ENCODE measurements at regions not wholly inside any gene's neighbourhood (a gene's known extent, or its start where the extent isn't known, plus 50 kb on each side); places are given as distances from the start of the nearest gene placed in this dataset.
"Not testable (repeated sequence)": the region's sequence is repeated elsewhere in the genome, so short reads cannot be mapped to it uniquely, and the experiment has no call there.

DNA sequence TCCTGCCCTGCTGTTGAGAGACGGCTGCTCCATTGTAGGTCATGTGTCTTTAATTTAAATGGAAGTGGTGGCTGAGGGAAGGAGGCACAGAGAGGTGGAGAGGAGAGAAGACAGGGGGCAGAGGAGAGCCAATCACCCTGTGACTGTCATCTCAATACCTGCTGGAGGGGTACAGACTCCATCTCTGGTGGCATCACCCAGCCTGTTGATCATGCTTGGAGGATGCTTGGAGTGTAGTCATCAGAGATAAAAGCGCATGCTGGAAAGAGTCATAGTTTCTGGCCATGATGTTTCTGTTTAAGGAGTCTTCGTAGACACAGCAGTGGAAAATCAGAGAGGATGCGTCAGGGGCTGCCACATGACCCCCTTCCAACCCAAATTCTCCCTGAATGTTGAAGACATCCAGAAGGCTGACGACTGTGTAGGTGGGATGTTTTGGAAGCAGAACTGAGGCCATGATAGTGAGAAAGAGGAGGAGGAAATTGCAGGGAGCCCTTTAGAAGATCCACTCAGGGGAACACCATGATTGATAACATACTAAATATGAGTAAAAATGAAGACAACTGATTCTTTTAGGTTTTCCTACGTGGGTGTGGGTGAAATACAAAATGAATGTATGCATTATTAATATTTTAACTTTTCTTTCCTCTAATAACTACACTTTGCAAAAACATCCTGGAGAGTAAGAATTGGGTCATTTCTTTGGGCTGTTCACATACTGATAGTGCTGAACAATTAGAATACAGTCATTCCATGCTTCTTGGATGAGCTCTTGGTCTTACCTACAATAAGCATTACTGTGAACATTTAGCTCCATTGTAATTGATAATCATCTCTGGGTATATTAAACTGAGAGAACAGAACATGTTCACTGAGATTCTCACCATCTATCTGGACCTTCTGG, 210.6 kb upstream of the ATP10A start:
- no peak for DNase-seq

GRCh38 chr15:26070095-26070532, 207.0 kb upstream of the ATP10A start:
- no peak for DNase-seq

GRCh38 chr15:26069231-26069641, 206.1 kb upstream of the ATP10A start:
- DNase-seq, result no peak

DNA sequence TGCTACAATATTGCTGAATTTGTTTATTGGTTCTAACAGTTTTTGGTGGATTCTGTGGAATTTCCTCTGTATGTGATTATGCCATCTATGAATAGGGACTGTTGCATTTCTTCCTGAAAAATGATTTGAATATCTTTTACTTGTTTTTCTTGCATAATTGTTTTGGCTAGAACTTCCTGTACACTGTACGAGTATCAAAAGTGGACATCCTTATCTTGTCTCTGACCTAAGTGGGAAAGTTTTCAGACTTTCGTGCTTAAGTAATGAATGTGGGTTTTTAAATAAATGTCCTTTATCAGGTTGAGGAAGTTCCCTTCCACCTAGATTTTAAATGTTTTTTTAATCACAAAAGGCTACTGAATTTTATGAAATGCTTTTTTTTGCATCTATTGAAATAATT, 203.8 kb upstream of the ATP10A start:
- no peak for DNase-seq

DNA sequence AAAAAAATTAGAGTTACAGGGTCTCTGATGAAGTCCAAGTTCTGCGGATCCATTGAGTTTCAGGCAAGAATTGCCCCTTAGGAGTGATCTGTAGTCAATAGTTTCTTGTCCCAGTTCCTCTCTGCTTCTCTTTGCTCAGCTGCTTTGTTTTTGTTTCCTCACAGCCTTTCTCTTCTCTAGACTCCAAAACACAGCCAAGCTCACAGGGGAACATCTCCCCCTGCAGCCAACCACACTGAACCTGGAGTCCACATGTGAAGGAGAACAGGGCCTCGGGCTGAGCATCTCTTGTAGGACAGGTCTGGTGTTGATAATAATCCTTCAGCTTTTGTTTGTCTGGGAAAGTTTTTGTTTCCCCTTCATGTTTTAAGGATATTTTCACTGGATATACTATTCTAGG, 202.6 kb upstream of the ATP10A start:
- DNase-seq, result no peak

GRCh38 chr15:26061248-26061647, 198.1 kb upstream of the ATP10A start:
- DNase-seq, result no peak

DNA sequence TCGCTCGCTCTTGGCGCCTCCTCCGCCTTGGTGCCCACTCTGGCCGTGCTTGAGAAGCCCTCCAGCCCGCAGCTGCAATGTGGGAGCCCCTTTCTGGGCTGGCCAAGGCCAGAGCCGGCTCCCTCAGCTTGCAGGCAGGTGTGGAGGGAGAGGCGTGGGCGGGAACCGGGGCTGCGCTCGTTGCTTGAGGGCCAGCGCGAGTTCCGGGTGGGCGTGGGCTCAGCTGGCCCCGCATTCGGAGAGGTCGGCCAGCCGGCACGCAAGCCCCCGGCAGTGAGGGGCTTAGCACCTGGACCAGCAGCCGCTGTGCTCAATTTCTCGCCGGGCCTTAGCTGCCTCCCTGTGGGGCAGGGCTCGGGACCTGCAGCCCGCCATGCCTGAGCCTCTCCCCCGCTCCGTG, 193.6 kb upstream of the ATP10A start:
- not testable (repeated sequence) for DNase-seq

- DNase-seq, result peak; percentile 79
These were observed 188.9 kb upstream of the ATP10A start for GRCh38 chr15:26051761-26052675.

DNA sequence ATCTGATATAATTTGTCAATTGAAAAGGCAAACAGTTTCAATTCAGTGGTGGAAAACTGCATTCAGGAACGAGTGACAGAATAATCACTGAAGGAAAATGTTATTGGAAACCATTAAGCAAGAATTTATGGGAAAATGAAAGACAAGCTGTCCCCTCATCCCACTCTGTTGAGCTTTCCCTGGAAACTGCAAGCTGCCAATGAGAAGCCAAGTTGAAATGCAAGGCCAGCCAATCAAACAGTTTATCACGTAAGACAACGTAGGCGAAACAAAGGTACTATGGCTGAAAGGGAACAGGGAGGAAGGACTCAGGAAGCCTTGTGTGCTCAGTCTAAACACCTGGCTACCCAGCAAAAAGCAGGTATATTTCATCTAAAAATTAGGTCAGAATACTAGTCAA, 187.9 kb upstream of the ATP10A start:
- DNase-seq, result no peak

GRCh38 chr15:26049900-26050657, 187.0 kb upstream of the ATP10A start:
- no peak for DNase-seq

DNA sequence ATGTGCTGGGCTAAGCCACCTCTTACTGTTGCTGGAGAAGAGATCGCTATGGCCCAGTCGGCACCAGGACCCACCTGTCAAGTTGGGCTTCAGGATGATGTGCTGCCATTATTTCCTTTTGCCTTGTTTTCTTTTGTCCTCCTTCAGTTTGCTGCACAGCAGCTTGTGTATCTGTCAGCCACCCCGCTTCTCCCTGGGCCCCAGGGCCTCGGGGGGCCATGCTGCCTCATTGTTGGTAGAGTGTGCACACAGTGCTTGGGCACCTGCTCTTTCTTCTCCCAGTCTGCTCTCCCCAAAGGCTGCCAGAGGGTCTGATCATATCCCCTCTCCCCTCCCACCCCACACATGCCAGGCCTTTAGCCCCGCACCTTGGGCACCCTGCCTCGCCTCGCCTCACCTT, 185.5 kb upstream of the ATP10A start:
- no peak for DNase-seq

- no peak for DNase-seq
These were observed 182.4 kb upstream of the ATP10A start for GRCh38 chr15:26045516-26045915.

DNA sequence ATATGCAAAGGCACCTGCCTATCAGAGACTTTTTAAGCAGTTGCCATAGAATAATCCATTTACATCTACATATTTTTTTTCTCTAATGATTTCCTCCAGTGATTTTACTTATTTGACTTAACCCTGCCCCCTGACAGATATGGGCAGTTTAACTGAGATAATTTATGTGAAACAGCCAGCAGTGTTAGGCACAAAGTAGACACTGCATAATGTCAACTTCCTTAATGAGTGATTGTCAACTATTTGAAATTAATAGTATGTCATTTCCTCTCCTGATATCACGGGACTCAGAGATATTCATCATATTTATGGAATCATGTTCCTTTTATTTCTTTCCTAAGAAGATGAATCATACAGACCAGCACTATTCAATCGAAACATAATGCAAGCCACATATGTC, 179.9 kb upstream of the ATP10A start:
- no peak for DNase-seq

GRCh38 chr15:26038693-26039092, 175.6 kb upstream of the ATP10A start:
- no peak for DNase-seq

DNA sequence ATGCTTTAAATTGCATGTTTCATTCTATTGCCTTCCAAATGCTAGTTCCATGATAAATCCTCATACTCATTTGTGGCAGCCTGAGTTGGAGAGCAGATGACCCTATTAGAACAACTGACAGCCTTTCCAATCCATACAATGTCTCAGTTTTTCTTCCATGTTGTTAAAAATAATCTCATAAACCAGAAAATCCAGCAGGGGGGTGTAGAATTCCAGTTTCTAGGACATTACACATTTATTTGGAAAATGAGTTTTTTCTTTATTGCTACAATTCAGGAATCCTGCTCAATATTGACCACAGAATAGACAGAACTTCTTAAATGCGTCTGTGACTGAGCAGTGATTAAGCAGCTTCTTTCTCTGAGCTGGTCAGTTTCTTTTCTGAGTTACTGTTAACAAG, 174.2 kb upstream of the ATP10A start:
- DNase-seq, result no peak

DNA sequence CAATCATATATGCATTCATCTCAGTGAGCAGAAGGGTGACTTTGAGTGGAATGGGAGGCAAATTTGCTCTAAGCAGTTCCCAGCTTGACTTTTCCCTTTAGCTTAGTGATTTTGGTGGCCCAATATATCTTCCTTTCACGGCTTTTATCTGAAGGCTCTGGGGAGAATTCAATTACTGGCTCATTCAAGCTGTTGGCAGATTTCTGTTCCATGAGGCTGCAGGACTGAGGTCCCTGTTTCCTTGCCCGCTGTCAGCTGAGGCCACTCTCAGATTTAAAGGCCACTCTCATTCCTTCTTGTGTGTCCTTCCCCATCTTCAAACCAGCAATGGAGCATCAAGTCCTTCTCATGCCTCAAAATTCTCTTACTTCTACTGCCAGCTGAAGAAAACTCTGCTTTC, 170.4 kb upstream of the ATP10A start:
- DNase-seq, result no peak

GRCh38 chr15:26032162-26032846, 169.2 kb upstream of the ATP10A start:
- no peak for DNase-seq

GRCh38 chr15:26029586-26029985, 166.5 kb upstream of the ATP10A start:
- not testable (repeated sequence) for DNase-seq

DNA sequence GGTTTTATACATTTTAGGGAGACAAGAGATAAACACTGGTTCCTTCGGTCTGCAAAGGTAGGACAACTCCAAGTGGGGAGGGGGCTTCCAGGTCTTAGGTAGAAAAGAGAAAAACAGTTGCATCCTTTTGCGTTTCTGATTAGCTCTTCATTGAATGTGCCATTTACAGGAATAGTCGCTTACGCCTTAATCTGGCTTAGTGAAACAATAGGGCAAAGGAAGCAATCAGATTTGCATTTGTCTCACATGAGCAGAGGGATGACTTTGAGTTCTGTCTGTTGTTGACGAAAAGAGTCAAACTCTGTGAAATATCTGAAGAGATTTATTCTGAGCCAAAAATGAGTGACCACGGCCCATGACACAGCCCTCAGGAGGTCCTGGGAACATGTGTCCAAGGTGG, 166.0 kb upstream of the ATP10A start:
- no peak for DNase-seq

DNA sequence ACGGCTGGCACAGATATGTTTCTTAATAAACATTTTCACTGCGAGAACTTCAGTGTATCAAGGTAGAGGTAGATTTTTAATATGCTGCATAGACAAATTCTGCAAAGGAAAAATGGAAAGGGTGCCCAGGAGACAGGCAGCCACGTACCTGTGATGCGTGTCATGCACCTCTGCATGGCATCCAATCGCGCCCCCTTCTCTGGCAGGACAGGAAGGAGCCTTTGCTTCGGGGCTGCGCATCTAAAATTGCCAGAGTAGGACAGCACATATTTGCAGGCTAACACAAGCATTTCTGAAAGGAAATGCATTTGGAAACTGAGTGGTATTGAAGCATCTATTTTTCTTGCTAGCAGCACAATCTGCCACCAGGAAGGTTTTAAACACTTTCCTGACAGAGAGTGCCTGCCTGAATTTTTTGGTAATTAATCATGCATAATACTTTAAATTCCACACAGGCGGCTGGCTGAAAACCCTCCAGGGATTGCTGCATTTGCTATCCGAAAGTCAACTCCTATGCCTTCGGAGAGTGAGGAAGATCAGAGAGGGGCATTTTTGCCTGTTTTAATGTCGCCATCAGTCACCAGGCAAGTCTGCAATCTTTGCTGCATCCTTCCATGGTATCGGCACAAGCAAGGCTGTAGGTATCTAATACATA, 165.1 kb upstream of the ATP10A start:
- no peak for DNase-seq

- not testable (repeated sequence) for DNase-seq
These were observed 163.5 kb upstream of the ATP10A start for GRCh38 chr15:26026671-26027070.
